GM18511 (cell line): ENCODE measurements at regions not wholly inside any gene's neighbourhood (a gene's known extent, or its start where the extent isn't known, plus 50 kb on each side); places are given as distances from the start of the nearest gene placed in this dataset.
A peak's percentile ranks its signal among the peaks of the same experiment; 100 is the strongest.

Experiments used
- ATAC-seq: cut with Tn5 transposase; IDR thresholded peaks from one replicate; pipeline ENCODE4 v1.9.1; 2021; ENCODE audit warnings: mild to moderate bottlenecking, moderate library complexity; ENCODE audit not compliant: unreplicated experiment

DNA sequence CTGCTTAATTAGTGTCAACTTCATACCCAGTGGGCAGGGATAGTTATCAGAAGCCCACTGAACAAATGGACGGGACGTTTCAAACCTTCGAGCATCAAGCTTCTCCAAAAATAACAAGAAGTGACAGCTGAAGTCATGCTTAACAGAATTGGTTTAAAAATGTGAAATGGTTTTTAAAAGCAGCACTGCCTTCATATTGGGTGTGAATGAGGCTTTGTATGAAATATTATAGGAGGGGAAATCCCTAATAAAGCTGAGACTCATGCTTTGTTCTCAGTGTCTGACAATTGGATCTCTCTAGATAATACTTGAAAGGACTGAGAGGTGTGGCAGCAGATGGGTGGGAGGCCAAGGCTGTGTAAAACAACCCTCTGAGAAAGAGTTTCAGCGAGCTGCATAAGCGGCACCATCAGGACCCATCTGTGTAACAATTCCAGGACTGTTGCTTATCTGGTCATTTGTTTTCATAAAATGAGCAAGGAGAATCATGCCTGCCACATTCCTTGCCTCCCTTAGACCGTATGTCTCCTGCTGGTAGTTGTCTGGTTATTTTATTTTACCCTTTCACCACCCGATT, 667.7 kb downstream of the DIAPH3 start:
- no peak for ATAC-seq

DNA sequence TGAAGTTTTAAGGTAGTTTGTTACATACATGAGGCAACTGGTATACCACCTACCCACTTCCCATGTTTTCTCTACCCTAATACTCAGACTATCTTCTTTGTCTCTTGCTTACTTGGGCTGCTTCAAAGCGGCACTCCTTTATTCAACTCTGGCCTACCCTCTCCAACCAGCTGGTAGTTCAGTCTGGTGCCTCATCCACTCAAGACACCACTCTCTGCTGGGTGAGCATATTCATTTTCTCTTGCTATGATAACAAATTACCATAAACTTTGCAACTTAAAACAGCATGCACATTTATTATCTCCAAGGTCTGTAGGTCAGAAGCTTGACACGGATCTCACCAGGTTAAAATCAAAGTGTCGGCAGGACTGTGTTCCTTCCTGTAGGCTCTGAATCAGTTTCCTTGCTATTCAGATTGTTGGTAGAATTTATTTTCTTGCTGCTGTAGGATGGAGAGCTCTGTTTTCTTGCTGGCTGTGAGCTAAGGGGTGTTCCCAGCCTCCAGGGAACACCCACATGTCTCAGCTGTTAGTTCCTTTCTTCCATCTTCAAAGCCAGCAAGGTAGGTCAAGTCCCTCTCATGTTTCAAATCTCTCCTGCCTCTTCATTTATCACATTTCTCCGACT, 666.0 kb downstream of the DIAPH3 start:
- no peak for ATAC-seq

- no peak for ATAC-seq
These were observed 662.7 kb downstream of the DIAPH3 start for GRCh38 chr13:59501004-59501403.

DNA sequence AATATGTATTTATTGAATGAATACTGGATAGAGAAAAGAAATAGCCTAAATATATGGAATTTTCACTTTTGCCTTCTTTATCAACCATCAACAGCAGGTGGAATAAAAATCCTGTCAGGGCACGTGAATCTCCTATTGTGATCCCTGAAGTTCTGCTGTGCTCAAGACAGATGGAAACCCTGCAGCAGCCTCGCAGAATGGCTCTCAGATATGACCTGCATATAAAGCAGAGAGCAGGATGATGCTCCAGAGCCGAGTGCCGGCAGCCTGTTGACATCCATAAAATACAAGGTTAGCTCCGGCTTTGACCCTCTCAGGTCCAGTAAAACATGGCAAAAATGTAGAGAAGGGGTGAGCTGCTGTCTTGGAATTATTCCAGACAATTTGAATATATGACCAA, 659.3 kb downstream of the DIAPH3 start:
- ATAC-seq = no peak

DNA sequence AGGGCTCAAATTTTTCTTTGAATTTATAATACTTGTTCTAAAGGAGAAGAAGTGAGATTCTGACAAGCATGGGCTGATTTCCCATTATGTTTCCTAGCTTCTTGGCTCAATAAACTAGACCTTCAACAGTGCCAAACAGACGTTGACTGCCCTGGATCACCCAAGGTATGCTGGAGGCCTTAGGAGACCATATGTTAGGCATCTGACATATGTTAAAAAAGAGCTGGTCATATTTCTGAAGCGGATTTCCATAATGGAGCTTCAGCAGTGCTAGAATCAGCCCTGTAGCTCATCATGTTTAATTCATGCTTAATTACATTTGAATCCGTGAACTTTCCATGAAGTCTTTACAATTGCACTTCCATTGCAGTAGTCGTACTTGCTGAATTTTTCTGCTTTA, 653.3 kb downstream of the DIAPH3 start:
- ATAC-seq = no peak

DNA sequence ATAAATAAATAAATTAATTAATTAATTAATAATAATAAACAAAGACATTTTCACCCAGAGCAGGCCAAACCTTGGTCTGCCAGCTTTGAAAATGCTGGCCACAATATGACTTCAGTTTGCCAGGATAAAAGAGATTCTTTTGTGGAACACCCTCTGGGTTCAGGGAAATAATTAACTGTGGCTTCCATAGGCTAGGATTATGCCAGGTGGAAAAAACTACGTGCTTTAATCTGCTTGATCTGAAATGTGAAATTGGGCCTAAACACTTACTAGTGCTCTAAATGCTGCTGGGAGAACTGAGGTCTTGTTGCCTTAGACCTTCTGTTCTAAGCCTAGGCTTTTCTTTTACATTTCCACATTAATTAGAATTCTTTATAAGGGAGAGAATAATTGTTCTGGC, 650.0 kb downstream of the DIAPH3 start:
- ATAC-seq = no peak

DNA sequence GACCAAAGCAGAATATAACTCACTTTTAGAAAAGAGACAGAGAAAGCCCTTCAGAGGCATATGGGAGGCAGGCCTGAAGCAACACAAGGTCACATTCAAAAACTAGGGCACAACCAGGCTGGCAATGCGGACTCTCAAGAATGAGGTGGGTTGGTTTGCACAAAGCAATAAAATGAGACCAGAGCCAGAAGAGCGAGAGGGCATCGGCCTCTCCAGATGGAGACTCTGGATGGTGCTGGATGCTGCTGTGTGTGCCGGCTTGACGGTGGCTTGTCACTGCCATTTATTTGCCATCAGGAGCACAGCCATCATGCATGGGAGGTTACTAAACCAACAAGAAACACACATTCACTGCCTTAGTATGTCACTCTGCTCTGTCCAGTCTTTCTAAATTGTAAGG, 649.4 kb downstream of the DIAPH3 start:
- ATAC-seq = no peak

- no peak for ATAC-seq
These were observed 643.9 kb downstream of the DIAPH3 start for GRCh38 chr13:59519819-59520218.

GRCh38 chr13:59521549-59521948, 642.2 kb downstream of the DIAPH3 start:
- ATAC-seq = no peak

DNA sequence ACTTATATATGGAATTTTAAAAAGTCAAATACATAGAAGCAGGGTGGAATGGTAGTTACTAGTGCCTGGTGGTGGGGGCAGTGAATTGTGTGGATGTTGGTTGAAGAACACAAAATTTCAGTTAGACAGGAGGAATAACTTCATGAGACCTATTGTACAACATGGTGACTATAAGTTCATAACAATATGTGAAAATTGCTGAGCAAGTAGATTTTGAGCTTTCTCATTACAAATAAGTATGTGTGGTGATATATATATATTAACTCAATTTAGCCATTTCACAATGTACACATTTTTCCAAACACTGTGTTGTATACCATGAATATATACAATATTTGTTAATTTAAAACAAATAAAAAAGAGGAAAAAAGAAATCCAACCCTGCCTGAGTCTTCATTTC, 641.1 kb downstream of the DIAPH3 start:
- ATAC-seq = no peak

DNA sequence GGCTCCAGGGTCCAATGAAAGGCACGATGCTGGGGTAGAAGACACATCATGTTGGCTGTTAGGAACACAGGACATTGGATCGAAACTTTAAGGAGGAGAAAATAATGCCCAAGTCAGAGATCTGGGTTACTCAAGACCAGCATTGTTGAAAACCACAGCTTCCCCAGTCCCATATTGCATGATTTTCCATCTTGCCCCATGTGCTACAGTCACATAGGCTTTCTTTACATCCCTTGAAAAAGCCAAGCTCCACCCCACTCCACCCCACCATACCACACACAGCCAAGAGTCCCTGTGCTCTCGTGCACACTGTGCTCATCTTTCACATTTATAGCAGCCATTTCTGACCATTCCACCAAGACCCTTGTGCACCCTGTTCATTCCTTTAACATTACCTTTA, 636.2 kb downstream of the DIAPH3 start:
- ATAC-seq = no peak

DNA sequence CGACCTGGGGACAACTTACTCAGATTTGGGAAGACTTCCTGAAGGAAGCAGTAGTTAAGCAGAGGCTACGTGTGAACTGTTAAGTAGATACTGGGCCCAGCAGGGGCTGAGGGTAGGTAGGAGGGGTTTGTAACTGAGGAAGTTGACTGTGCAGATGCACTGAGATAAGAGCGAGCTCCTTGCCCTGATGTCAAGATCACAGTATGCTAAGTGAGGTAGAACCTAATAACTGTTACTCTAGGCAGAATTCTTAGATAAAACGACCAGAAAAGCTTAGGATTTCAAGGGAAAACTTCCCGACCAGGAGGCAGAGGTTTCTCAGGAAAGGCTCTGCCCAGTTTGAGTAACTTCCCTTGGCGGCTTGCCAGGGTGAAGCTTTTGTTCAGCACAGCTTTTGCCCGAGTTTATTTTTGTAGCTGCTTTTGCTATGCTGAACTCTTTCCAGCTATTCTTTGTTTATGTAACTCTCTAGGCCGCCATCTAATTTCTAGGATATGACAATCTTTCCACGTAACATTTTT, 632.1 kb downstream of the DIAPH3 start:
- peak; percentile 68 for ATAC-seq

DNA sequence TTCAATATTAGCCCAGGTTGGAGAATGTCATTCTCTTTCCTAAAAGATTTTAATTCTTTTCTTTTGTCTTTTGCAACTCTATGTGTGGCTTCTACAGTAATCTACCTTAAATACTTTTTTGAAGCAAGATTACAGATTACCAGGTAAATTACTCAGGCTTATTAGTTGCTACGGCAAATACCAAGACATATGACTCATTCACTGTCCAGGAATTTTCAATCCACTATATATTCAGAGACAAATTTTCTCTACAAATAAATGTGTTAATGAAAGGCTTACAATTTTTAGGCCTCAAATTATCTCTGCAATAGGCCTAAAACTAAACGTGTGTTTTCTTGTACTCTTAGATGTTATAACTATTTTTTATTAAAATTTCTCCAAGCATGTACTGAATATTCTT, 631.3 kb downstream of the DIAPH3 start:
- no peak for ATAC-seq

GRCh38 chr13:59533561-59534555, 629.9 kb downstream of the DIAPH3 start:
- ATAC-seq = no peak

DNA sequence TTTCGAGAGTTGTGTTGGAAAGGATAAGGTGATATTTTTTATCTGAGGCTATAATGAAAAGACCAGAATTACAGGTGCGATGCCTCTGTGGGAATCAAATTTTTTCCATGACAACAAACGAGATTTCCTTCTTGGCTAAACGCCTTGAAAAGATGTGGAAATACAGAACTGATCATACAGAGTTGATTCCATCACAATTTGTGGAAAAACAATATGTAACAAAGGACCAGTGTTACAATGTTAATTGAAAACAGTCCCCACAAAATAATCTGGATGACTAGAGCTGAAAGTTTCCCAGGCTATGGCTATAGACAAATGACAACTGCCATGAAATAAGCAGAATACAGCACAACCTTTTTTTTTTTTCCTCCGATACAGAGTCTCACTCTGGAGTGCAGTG, 628.9 kb downstream of the DIAPH3 start:
- no peak for ATAC-seq

GRCh38 chr13:59537500-59537899, 626.2 kb downstream of the DIAPH3 start:
- ATAC-seq = no peak

- ATAC-seq = no peak
These were observed 625.2 kb downstream of the DIAPH3 start for GRCh38 chr13:59538512-59538911.

GRCh38 chr13:59542303-59542702, 621.4 kb downstream of the DIAPH3 start:
- no peak for ATAC-seq

GRCh38 chr13:59543418-59543817, 620.3 kb downstream of the DIAPH3 start:
- ATAC-seq = no peak

DNA sequence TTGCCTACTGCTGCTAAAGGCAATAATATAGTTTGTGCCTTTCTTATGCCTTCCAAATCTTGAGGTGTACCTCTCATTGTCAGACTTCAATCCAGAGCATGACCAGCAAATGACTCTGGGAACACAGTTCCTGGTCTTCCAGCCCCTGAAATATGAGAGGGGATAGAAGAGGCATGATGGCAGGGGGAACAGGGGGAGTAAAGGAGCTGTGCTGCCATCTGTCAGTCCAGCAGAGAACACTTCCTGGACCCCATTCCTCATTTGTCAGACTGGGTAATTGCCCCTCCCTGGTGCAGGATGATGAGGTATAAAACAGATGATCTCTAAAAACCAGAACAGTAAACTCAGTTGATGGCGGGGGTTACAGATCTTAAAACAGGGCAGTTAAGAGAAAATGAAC, 618.7 kb downstream of the DIAPH3 start:
- no peak for ATAC-seq

DNA sequence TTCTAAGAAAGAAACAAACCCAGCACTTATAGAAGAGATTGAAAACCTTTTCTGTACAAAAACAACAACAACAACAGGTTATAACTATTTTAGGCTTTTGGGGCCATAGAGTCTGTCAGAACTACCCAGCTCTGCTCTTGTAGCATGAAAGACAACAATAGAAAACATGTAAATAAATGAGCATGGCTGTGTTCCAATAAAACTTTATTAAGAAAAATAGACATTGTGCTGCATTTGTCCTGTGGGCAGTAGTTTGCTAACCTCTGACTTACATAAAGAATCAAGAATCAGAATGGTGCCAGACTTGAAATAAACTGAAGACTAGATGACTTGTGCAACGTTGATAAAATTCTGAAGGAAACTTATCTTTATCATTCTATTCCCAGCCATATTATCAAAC, 617.5 kb downstream of the DIAPH3 start:
- no peak for ATAC-seq

DNA sequence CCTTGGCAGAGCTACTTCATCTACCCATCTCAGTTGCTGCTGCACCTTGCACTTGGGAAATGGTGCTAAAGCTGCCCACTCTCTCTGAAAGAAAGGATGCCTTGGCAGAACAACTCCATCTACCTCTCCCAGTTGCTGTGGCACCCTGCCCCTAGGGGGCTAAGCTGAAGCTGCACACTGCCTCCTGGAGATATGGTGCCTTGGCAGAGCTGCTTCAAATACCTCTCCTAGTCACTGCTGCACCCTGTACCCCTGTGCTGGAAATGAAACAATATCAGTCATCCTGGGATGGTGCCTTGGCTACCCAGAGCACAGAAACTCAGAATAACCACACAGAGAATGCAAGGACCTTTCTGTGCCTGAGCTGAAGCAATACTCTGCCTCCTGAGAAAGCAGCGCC, 615.8 kb downstream of the DIAPH3 start:
- no peak for ATAC-seq
